ENCODE measurements at regions not wholly inside any gene's neighbourhood (a gene's known extent, or its start where the extent isn't known, plus 50 kb on each side); places are given as distances from the start of the nearest gene placed in this dataset.

DNA sequence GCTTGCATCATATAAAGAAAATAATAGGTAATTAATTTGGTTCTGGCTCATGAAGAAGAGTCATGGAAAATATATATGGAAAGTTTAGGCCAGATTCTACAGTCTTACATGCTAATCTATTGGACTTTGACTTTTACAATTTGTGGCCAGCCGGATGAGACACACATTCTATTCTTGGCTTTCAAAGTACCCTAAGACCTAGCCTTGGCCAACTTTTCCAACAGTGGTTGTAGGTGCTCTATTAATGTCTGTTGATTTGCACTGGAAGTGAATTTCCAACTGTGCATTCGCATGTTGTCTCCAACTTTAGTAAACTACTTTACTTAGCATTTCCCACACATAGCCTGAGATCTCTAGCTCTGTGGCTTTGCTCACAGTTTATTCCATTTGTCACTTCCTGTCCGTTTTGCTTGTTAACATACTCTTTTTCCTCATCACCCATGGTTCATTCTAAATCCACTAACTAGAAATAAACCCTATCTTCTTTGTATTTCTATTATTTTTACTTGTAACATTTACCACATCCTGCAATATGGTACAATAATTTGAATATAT is 644.0 kb downstream of the PTPRC start:
- H2AFZ ChIP-seq (ENCODE audit: low read depth, low read length), result no peak overlapping the region
- H3K27ac ChIP-seq (ENCODE audit: low read length), result peak overlapping the region; percentile 78
- peaks cover 56% of the 10 kb centered on the region for H3K4me1 ChIP-seq (ENCODE audit: insufficient read depth, low read length)
- no peaks in the 10 kb centered on the region for H3K9me3 ChIP-seq (ENCODE audit: insufficient read depth, low read length, severe bottlenecking)
- H3K4me2 ChIP-seq (ENCODE audit: insufficient read depth, low read length), result peak overlapping the region; percentile 56; the same call in 1 of the 2 replicates
- DNase-seq, result peak; percentile 23
- H3K36me3 ChIP-seq (ENCODE audit: insufficient read depth, low read length), result no peaks in the 10 kb centered on the region
- no peak for TF ChIP-seq EZH2 (IDR thresholded peaks at IDR 0.05; ENCODE audit: borderline replicate concordance, low read depth, low read length, severe bottlenecking)
- TF ChIP-seq, protein P1, sequence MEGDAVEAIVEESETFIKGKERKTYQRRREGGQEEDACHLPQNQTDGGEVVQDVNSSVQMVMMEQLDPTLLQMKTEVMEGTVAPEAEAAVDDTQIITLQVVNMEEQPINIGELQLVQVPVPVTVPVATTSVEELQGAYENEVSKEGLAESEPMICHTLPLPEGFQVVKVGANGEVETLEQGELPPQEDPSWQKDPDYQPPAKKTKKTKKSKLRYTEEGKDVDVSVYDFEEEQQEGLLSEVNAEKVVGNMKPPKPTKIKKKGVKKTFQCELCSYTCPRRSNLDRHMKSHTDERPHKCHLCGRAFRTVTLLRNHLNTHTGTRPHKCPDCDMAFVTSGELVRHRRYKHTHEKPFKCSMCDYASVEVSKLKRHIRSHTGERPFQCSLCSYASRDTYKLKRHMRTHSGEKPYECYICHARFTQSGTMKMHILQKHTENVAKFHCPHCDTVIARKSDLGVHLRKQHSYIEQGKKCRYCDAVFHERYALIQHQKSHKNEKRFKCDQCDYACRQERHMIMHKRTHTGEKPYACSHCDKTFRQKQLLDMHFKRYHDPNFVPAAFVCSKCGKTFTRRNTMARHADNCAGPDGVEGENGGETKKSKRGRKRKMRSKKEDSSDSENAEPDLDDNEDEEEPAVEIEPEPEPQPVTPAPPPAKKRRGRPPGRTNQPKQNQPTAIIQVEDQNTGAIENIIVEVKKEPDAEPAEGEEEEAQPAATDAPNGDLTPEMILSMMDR (IDR thresholded peaks at IDR 0.05; ENCODE audit: borderline replicate concordance, extremely low read depth, low read length, poor library complexity, severe bottlenecking), result no peak
- no peaks in the 10 kb centered on the region for H4K20me1 ChIP-seq (ENCODE audit: insufficient read depth, low read length)
- H3K79me2 ChIP-seq (ENCODE audit: insufficient read depth, low read length), result no peaks in the 10 kb centered on the region
- H3K9ac ChIP-seq (ENCODE audit: low read depth, low read length), result peak overlapping the region; percentile 25; the same call in 1 of the 2 replicates
- peak overlapping the region in 1 of 2 experiments; percentile 13; a peak in 1 of 4 replicates for H3K4me3 ChIP-seq (ENCODE audit: low read depth in 1 of 2, low read length in 2 of 2)
- H3K27me3 ChIP-seq (ENCODE audit: insufficient read depth, low read length, poor library complexity), result no peaks in the 10 kb centered on the region
- peak; percentile 61 for ATAC-seq (ENCODE audit: insufficient read depth, low read depth)

DNA sequence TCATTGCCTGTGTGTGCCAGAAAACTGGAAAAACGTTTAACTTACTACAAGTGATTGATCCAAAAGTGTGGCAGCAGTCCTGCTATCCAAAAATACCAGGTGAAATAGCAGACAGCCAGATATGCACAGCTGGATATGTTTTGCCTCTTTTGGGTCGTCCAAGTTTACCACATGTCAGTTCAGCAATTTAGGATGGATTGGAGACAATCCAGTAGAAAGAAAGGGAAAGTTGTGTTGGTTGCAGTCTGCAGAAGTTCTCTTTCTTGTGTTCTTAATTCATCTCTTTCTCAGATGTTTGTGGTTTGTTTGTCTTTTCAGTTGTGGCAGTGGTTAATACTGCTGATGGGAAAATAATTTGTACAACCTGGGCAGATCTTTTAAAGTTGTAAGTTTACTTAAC is 645.0 kb downstream of the PTPRC start:
- H2AFZ ChIP-seq (ENCODE audit: low read depth, low read length), result peak overlapping the region; percentile 21; the same call in 1 of the 2 replicates
- no peaks in the 10 kb centered on the region for H3K79me2 ChIP-seq (ENCODE audit: insufficient read depth, low read length)
- H3K27ac ChIP-seq (ENCODE audit: low read length), result peak overlapping the region; percentile 78
- TF ChIP-seq EZH2 (IDR thresholded peaks at IDR 0.05; ENCODE audit: borderline replicate concordance, low read depth, low read length, severe bottlenecking), result no peak
- TF ChIP-seq, protein P1 (IDR thresholded peaks at IDR 0.05; ENCODE audit: borderline replicate concordance, extremely low read depth, low read length, poor library complexity, severe bottlenecking), result no peak
- peak overlapping the region; percentile 56 for H3K4me2 ChIP-seq (ENCODE audit: insufficient read depth, low read length)
- H3K9me3 ChIP-seq (ENCODE audit: insufficient read depth, low read length, severe bottlenecking), result no peaks in the 10 kb centered on the region
- no peaks in the 10 kb centered on the region for H3K27me3 ChIP-seq (ENCODE audit: insufficient read depth, low read length, poor library complexity)
- ATAC-seq (ENCODE audit: insufficient read depth, low read depth) (peak; percentile 82), DNase-seq (peak; percentile 34)
- peak overlapping the region; percentile 28; the same call in 1 of the 2 replicates for H3K9ac ChIP-seq (ENCODE audit: low read depth, low read length)
- 0 out of 4 replicates have a peak overlapping the region, but pooled peaks of 1 of the 2 experiments have one; percentile 2 for H3K4me3 ChIP-seq (ENCODE audit: low read depth in 1 of 2, low read length in 2 of 2)
- peaks cover 56% of the 10 kb centered on the region for H3K4me1 ChIP-seq (ENCODE audit: insufficient read depth, low read length)
- H3K36me3 ChIP-seq (ENCODE audit: insufficient read depth, low read length), result no peaks in the 10 kb centered on the region
- H4K20me1 ChIP-seq (ENCODE audit: insufficient read depth, low read length), result no peaks in the 10 kb centered on the region

DNA sequence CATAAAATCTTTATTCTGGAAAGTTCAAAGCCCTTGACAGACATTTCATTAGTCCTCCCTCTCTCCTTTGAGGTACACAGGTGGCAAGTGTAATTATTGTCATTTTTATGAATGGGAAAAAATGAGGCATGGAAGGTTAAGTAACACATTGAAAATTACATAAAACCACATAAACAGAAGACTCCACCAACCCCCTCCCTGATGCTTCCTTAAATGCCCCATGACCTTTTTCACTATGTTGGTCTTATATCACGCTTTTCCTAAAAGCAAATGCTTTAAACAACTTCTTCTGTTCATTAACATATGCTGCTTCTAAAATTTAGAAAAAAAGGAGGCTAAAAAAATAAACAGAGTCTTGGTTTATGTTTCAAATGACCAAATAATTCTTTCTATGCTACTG is 648.4 kb downstream of the PTPRC start:
- Histone ChIP-seq H3K4me3 (ENCODE audit: low read depth in 1 of 2, low read length in 2 of 2) (no peak overlapping the region), H3K79me2 (ENCODE audit: insufficient read depth, low read length) (no peaks in the 10 kb centered on the region), H3K4me1 (ENCODE audit: insufficient read depth, low read length) (peaks cover 45% of the 10 kb centered on the region), H3K27ac (ENCODE audit: low read length) (peak overlapping the region; percentile 12; the same call in 1 of the 2 replicates), H4K20me1 (ENCODE audit: insufficient read depth, low read length) (no peaks in the 10 kb centered on the region), H2AFZ (ENCODE audit: low read depth, low read length) (no peak overlapping the region), H3K36me3 (ENCODE audit: insufficient read depth, low read length) (no peaks in the 10 kb centered on the region), H3K9ac (ENCODE audit: low read depth, low read length) (no peak overlapping the region), H3K27me3 (ENCODE audit: insufficient read depth, low read length, poor library complexity) (no peaks in the 10 kb centered on the region), H3K4me2 (ENCODE audit: insufficient read depth, low read length) (no peak overlapping the region), H3K9me3 (ENCODE audit: insufficient read depth, low read length, severe bottlenecking) (no peaks in the 10 kb centered on the region)
- no peak for ATAC-seq (ENCODE audit: insufficient read depth, low read depth)
- TF ChIP-seq EZH2 (IDR thresholded peaks at IDR 0.05; ENCODE audit: borderline replicate concordance, low read depth, low read length, severe bottlenecking), result no peak
- TF ChIP-seq, protein P1 (IDR thresholded peaks at IDR 0.05; ENCODE audit: borderline replicate concordance, extremely low read depth, low read length, poor library complexity, severe bottlenecking), result no peak
- DNase-seq, result no peak

All from DND-41 (cell line).